Kidney (tissue), 13 donors: ENCODE measurements at regions not wholly inside any gene's neighbourhood (a gene's known extent, or its start where the extent isn't known, plus 50 kb on each side); places are given as distances from the start of the nearest gene placed in this dataset.

Experiments
- DNase-seq, 5 donors: peaks; one replicate each; pipeline ENCODE4 v3.0.0-alpha.2; 2013 to 2020
- FAIRE-seq: peaks from 2 replicates; lab custom pipeline; 2012; peaks lifted over from hg19 to GRCh38; lab: Jason Lieb, UNC
- H3K27ac ChIP-seq, 2 donors: one replicate each; pipeline ENCODE4 v1.7.0; 2013; ENCODE audit warnings: low read depth in 2 of 2, low read length in 2 of 2, inconsistent platforms in 1 of 2
- H3K27me3 ChIP-seq: one replicate; pipeline ENCODE4 v1.7.1; 2013; ENCODE audit warnings: low read length, inconsistent platforms; ENCODE audit not compliant: control insufficient read depth, insufficient read depth
- H3K36me3 ChIP-seq, 3 donors: one replicate each; pipeline versions ENCODE4 v1.7.0 to v1.7.1; 2013; ENCODE audit warnings: low read length in 3 of 3, control low read depth in 1 of 3, inconsistent platforms in 1 of 3; ENCODE audit not compliant: insufficient read depth in 3 of 3, control insufficient read depth in 2 of 3
- H3K4me1 ChIP-seq, 3 donors: one replicate each; pipeline versions ENCODE4 v1.7.0 to v1.7.1; 2013; ENCODE audit warnings: low read length in 3 of 3, inconsistent platforms in 1 of 3, low read depth in 1 of 3; ENCODE audit not compliant: control insufficient read depth in 2 of 3, insufficient read depth in 2 of 3
- H3K4me3 ChIP-seq, 3 donors: one replicate each; pipeline versions ENCODE4 v1.7.0 to v1.8.1; 2013; ENCODE audit warnings: low read length in 3 of 3, control low read depth in 1 of 3, inconsistent platforms in 1 of 3
- H3K9ac ChIP-seq, 3 donors: one replicate each; pipeline versions ENCODE4 v1.7.0 to v1.7.1; 2013; ENCODE audit warnings: low read length in 3 of 3, control low read depth in 1 of 3, inconsistent platforms in 1 of 3
- H3K9me3 ChIP-seq, 3 donors: one replicate each; pipeline versions ENCODE4 v1.7.0 to v1.7.1; 2013; ENCODE audit warnings: low read length in 3 of 3, control low read depth in 1 of 3, inconsistent platforms in 1 of 3; ENCODE audit not compliant: control insufficient read depth in 2 of 3, insufficient read depth in 1 of 3
- intact Hi-C: fragments of 100-400 bp; cut with DNase I; formaldehyde crosslinking; loops from one replicate; pipeline ENCODE4 v1.11.1; 2022
- TF ChIP-seq, protein P1 (sequence below): IDR thresholded peaks from 3 replicates; pipeline ENCODE4 v1.5.1; 2012; ENCODE audit warnings: mild to moderate bottlenecking, moderate library complexity, borderline replicate concordance; ENCODE audit not compliant: insufficient read depth; ENCODE audit errors: extremely low read depth
- donor health status: control.
- donor health status: control.
- donor health status: control.
- donor health status: control.
- donor health status: control.
- donor health status: DM: yes; HTN: yes; CAD: no.
- donor health status: Normal renal cell carcinoma (clear cell type).

DNA sequence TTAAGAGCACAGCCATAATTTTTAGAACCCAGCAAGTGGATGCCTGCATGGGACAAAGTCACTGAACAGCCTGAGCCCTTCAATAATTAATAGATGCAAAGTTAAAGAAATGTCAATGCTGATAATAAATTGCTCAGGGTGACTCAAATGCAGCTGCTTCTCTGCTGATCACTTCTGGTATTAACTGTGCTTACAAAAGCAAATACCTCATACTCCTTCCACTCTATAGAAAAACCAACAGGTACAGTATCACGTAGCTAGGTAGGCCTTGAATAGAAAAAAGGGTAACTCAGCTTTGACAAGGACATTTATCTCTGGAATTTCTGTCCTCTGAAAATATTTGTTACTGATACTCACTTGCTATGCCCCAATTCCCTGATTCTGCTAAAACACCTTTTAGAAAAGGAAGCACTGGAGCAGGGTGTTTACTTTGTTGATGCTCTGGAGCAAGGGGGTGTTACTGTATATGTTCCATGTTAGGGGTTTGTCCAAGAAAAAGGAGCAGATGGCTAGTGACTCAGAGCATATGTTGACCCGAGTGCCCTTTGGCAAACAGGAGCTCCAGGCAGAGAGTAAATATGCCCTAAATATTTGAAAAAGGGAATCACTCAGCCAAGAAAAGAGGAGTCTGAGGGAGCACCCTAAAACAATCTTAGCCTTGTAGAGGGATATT, 59.1 kb upstream of the RTN4 start:
- FAIRE-seq: no peak
- H3K27ac ChIP-seq: no peak overlapping the region
- H3K9ac ChIP-seq: no peak overlapping the region

DNA sequence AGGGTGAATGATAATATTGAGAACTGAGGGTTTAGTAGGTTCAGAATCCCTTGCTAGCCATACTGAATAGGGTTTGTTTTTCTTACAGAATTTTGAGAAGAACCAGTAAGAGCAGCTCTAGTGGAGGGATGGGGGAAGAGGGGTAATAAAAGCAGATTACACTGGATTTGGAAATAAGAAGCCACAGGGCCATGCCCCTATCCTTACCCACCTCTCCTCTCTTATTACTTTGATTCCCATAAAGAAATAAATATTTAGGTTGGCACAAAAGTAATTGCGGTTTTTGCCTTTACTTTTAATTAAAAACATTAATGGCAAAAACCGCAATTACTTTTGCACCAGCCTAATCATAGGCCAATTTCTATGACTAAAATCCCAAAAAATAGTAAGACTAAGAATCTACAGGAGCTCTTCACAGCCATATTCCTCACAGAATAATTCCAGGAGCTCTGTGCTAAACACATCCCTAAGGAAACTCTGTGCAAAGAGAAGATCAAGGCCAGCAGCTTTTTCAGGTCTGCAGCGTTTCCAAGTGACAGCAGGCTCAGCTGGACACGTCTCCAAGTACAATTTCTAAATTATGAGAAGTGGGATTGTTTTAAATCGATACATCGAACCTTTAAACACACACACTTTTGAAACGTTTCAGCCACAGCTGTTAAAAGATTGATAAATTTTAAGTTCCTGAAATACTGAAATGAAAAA, 58.4 kb upstream of the RTN4 start:
- Histone ChIP-seq H3K27ac (no peak overlapping the region), H3K27me3 (no peaks in the 10 kb centered on the region), H3K9me3 (no peaks in the 10 kb centered on the region), H3K9ac (no peak overlapping the region), H3K36me3 (no peaks in the 10 kb centered on the region), H3K4me1 (peaks cover 0 to 14% (median 0%) of the 10 kb centered on the region in 3 donors), H3K4me3 (no peak overlapping the region)
- intact Hi-C loops: no loop called here
- DNase-seq: no peak
- TF ChIP-seq, protein P1, sequence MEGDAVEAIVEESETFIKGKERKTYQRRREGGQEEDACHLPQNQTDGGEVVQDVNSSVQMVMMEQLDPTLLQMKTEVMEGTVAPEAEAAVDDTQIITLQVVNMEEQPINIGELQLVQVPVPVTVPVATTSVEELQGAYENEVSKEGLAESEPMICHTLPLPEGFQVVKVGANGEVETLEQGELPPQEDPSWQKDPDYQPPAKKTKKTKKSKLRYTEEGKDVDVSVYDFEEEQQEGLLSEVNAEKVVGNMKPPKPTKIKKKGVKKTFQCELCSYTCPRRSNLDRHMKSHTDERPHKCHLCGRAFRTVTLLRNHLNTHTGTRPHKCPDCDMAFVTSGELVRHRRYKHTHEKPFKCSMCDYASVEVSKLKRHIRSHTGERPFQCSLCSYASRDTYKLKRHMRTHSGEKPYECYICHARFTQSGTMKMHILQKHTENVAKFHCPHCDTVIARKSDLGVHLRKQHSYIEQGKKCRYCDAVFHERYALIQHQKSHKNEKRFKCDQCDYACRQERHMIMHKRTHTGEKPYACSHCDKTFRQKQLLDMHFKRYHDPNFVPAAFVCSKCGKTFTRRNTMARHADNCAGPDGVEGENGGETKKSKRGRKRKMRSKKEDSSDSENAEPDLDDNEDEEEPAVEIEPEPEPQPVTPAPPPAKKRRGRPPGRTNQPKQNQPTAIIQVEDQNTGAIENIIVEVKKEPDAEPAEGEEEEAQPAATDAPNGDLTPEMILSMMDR: no peak
- no peak for FAIRE-seq

More for the DNA sequence above, 59.1 kb upstream of the RTN4 start:
- no peak for DNase-seq
- no peak overlapping the region for H3K4me3 ChIP-seq
- no peaks in the 10 kb centered on the region for H3K36me3 ChIP-seq
- H3K4me1 ChIP-seq: peaks cover 0 to 14% (median 0%) of the 10 kb centered on the region in 3 donors
- no peaks in the 10 kb centered on the region for H3K27me3 ChIP-seq
- intact Hi-C loops: no loop called here
- H3K9me3 ChIP-seq: no peaks in the 10 kb centered on the region
- TF ChIP-seq, protein P1: no peak

DNA sequence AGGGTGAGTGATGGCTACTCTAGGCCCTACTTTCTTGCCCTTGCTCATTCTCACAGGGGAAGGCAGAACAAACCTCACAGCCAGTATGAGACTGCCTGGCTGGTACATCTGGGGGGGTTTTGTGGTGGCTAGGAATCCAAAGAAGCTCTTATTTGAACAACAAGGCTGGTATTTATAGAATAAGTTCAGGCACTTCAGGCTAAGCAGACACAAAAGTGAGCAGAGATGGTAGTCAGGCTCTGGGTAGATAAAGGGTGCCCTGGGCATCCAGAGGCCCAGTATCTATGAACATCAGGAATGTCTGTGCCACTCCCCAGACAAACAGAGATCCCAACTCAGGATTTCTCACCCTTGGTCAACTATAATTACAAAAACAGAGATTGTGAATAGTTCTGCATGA, 57.2 kb upstream of the RTN4 start:
- TF ChIP-seq, protein P1: no peak
- DNase-seq (no peak), FAIRE-seq (no peak)
- Histone ChIP-seq H3K27me3 (no peaks in the 10 kb centered on the region), H3K9ac (no peak overlapping the region), H3K4me1 (peaks cover 0 to 10% (median 0%) of the 10 kb centered on the region in 3 donors), H3K27ac (no peak overlapping the region), H3K36me3 (no peaks in the 10 kb centered on the region), H3K4me3 (no peak overlapping the region), H3K9me3 (no peaks in the 10 kb centered on the region)
- intact Hi-C loops: no loop called here
